ENCODE measurements at regions not wholly inside any gene's neighbourhood (a gene's known extent, or its start where the extent isn't known, plus 50 kb on each side); places are given as distances from the start of the nearest gene placed in this dataset.
A peak's percentile ranks its signal among the peaks of the same experiment; 100 is the strongest.

DNA sequence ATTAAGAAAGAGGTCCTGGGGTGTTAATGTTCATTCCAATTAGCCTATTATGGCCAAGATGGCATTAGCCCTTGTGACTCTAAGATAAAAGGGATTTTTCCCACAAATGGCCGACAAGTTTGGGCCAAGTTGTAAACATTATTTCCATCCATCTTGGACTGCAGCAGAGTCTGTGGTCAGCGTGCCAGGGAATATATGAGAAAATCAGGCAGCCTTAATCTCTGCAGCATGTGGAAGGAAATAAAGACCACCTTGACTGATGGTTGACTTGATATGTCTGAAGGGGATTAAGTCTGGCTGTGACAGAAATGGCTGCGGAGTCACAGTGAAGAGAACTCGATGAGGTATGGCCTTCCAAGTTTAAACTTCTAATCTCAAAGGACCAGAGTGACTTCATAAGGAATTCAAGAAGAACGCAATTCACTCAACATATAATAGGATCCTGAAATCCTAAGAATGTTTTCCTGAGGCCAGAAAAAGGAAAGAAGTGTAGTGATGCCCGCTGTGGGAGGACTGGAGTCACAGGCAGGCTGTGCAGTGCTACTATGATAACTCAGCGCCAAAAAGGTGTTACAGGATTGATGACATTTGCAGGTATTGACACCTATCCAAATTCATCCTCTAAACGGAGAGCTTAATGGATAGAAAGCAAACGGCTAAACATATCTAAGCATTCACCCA, 287.1 kb downstream of the SEC61B start:
- TF ChIP-seq USF1 (IDR thresholded peaks at IDR 0.05; ENCODE audit: borderline replicate concordance, low read depth) = no peak
- Histone ChIP-seq H3K36me3 (replicated peaks in 1 of 2; ENCODE audit: control insufficient read depth in 1 of 2, insufficient read depth in 2 of 2, low read length in 1 of 2) (no peaks in the 10 kb centered on the region), H2AFZ (ENCODE audit: low read depth) (no peak overlapping the region), H4K20me1 (ENCODE audit: insufficient read depth) (no peaks in the 10 kb centered on the region), H3K4me3 (ENCODE audit: low read depth in 2 of 2, low read length in 1 of 2) (no peak overlapping the region), H3F3A (replicated peaks; ENCODE audit: insufficient read depth) (no peaks in the 10 kb centered on the region), H3K27me3 (ENCODE audit: insufficient read depth) (no peaks in the 10 kb centered on the region), H3K9me2 (no peaks in the 10 kb centered on the region), H3K27ac (ENCODE audit: low read depth in 2 of 2, low read length in 1 of 2) (peak overlapping the region in 1 of 2 experiments; percentile 94; a peak in 2 of 4 replicates), H3K9me3 (no peaks in the 10 kb centered on the region), H3K9ac (no peak overlapping the region), H3K79me2 (ENCODE audit: insufficient read depth) (no peaks in the 10 kb centered on the region), H3K4me2 (no peak overlapping the region), H3K4me1 (ENCODE audit: control insufficient read depth in 1 of 2, insufficient read depth in 2 of 2, low read depth in 1 of 2, low read length in 1 of 2) (peaks cover 0 to 17% of the 10 kb centered on the region in 2 experiments; a peak in 2 of 4 replicates)
- CTCF ChIA-PET = interaction anchor here (1.0 to 1.5 kb wide), 4 partner anchors 10 to 90 kb away, joined by 3 to 5 read pairs (median 4); no protein-coding TSS in a partner anchor
- POLR2A ChIA-PET = no interaction called here
- 48% methylated on average over 9 of the region's 9 CpGs for WGBS (ENCODE audit: low lambda C conversion rate)
- no peak for DNase-seq

DNA sequence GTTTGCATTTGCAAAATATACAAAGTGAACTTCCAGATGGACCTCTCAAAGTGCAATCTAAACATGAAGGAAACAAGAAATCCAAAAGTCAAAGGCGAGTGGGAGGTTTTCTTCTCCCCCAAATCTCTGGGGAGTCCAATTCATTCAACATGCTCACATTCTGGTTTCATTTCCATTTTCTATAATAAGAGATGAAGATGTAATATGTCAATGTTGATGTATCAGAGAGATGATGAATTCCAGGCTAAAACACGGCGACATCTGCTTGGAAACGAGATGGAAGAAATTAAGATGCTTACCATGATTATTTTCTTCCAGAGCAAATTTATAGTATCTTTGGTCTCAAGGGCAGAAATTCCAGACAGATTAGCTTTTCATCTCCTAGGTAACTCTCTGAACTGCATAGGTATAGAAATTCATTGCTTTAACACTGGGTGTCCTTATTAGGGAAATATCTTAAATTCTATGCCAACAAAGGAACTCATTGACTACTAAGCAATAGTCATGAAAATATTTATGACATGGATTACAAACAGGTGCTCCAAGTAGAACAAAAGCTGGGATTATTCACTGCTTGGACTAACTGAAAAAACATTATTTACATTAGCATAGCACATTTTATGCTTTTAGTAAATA, 287.9 kb downstream of the SEC61B start:
- Histone ChIP-seq H3K36me3 (replicated peaks in 1 of 2; ENCODE audit: control insufficient read depth in 1 of 2, insufficient read depth in 2 of 2, low read length in 1 of 2) (no peaks in the 10 kb centered on the region), H3K9ac (no peak overlapping the region), H4K20me1 (ENCODE audit: insufficient read depth) (no peaks in the 10 kb centered on the region), H3K9me3 (no peaks in the 10 kb centered on the region), H3K9me2 (no peaks in the 10 kb centered on the region), H3K27me3 (ENCODE audit: insufficient read depth) (no peaks in the 10 kb centered on the region), H3K27ac (ENCODE audit: low read depth in 2 of 2, low read length in 1 of 2) (peak overlapping the region in 1 of 2 experiments; percentile 94; a peak in 2 of 4 replicates), H3K4me1 (ENCODE audit: control insufficient read depth in 1 of 2, insufficient read depth in 2 of 2, low read depth in 1 of 2, low read length in 1 of 2) (peaks cover 0 to 17% of the 10 kb centered on the region in 2 experiments; a peak in 2 of 4 replicates), H3K4me2 (no peak overlapping the region), H3K79me2 (ENCODE audit: insufficient read depth) (no peaks in the 10 kb centered on the region), H2AFZ (ENCODE audit: low read depth) (no peak overlapping the region), H3F3A (replicated peaks; ENCODE audit: insufficient read depth) (no peaks in the 10 kb centered on the region), H3K4me3 (ENCODE audit: low read depth in 2 of 2, low read length in 1 of 2) (no peak overlapping the region)
- ChIA-PET POLR2A (interaction anchor here (0.7 kb wide), 1 partner anchor 112 kb away, joined by 3 read pairs; no protein-coding TSS in a partner anchor), CTCF (interaction anchor here (1.1 to 1.5 kb wide), 3 partner anchors 31 to 91 kb away, joined by 3 to 5 read pairs (median 4); no protein-coding TSS in a partner anchor)
- DNase-seq = peak; percentile 48
- WGBS (ENCODE audit: low lambda C conversion rate) = 29% methylated on average over 4 of the region's 4 CpGs
- TF ChIP-seq RCOR1 (IDR thresholded peaks at IDR 0.05; ENCODE audit: low read length) = peak; percentile 76
- TF ChIP-seq RAD21 (IDR thresholded peaks at IDR 0.05; ENCODE audit: low read length) = peak; percentile 17; the same call in 1 of the 2 replicates
- no peak for TF ChIP-seq IRF3 (IDR thresholded peaks at IDR 0.05; ENCODE audit: low read depth, low read length)
- TF ChIP-seq POLR2AphosphoS5 (IDR thresholded peaks at IDR 0.05; ENCODE audit: low read depth, low read length) = 0 out of 2 replicates have a peak, but pooled peaks have one; percentile 28
- TF ChIP-seq GATA2 (CRISPR knock-in tag; IDR thresholded peaks at IDR 0.05) = peak; percentile 87
- TF ChIP-seq CHD2 (IDR thresholded peaks at IDR 0.05; ENCODE audit: low read length, partially characterized antibody) = peak; percentile 37
- no peak for TF ChIP-seq ELF1 (IDR thresholded peaks at IDR 0.05)
- TF ChIP-seq GABPA (IDR thresholded peaks at IDR 0.05; ENCODE audit: low read depth) = no peak
- TF ChIP-seq, protein P1, sequence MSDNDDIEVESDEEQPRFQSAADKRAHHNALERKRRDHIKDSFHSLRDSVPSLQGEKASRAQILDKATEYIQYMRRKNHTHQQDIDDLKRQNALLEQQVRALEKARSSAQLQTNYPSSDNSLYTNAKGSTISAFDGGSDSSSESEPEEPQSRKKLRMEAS (IDR thresholded peaks at IDR 0.05; ENCODE audit: low read depth) = no peak
- no peak for TF ChIP-seq TAF1 (IDR thresholded peaks at IDR 0.05; ENCODE audit: borderline replicate concordance, low read depth, low read length)
- TF ChIP-seq MEF2A (IDR thresholded peaks at IDR 0.05; ENCODE audit: borderline replicate concordance, low read depth) = no peak
- TF ChIP-seq REST (IDR thresholded peaks at IDR 0.05; ENCODE audit: low read depth, low read length) = no peak
- TF ChIP-seq CTCF (IDR thresholded peaks at IDR 0.05) = no peak
- peak; percentile 45; the same call in 1 of the 2 replicates for TF ChIP-seq PBX3 (IDR thresholded peaks at IDR 0.05)
- TF ChIP-seq FOXM1 (IDR thresholded peaks at IDR 0.05; ENCODE audit: low read depth) = no peak
- TF ChIP-seq YY1 (IDR thresholded peaks at IDR 0.05; ENCODE audit: low read depth) = no peak
